ENCODE measurements at regions not wholly inside any gene's neighbourhood (a gene's known extent, or its start where the extent isn't known, plus 50 kb on each side); places are given as distances from the start of the nearest gene placed in this dataset.

- H3K4me3 ChIP-seq (replicated peaks in 1 of 2; ENCODE audit: low read depth in 1 of 2, low read length in 2 of 2) = no peak overlapping the region
- CTCF ChIA-PET = no interaction called here
- DNase-seq (ENCODE audit: low read depth, low spot score) (no peak), ATAC-seq (no peak)
- H3K27me3 ChIP-seq (ENCODE audit: insufficient read depth, low read length) = no peaks in the 10 kb centered on the region
- POLR2A ChIA-PET = no interaction called here
- no peak overlapping the region for H3K9ac ChIP-seq (ENCODE audit: low read length)
- no peak overlapping the region for H3K4me2 ChIP-seq (ENCODE audit: low read length)
- H3K27ac ChIP-seq (ENCODE audit: low read depth, low read length) = no peak overlapping the region
- intact Hi-C loops (cut with micrococcal nuclease) = no loop called here
- no peaks in the 10 kb centered on the region for H3K9me3 ChIP-seq (ENCODE audit: control insufficient read depth in 1 of 2, insufficient read depth in 1 of 2, low read depth in 1 of 2, low read length in 2 of 2)
- H3K79me2 ChIP-seq (ENCODE audit: insufficient read depth, low read length) = no peaks in the 10 kb centered on the region
- peaks cover 14 to 36% of the 10 kb centered on the region in 2 experiments; a peak in 3 of 4 replicates for H3K4me1 ChIP-seq (ENCODE audit: control insufficient read depth in 1 of 2, insufficient read depth in 2 of 2, low read length in 2 of 2)
- H3K9me2 ChIP-seq (ENCODE audit: insufficient read depth) = no peaks in the 10 kb centered on the region
- no TSS peak for BruUV-seq (replicated peaks)
- RAD21 ChIA-PET (ENCODE audit: low non-redundant PET in 1 of 2, low total read pairs in 2 of 2, uncharacterized antibody in 2 of 2, unreplicated experiment in 2 of 2) = no interaction called here
- no peaks in the 10 kb centered on the region for H3K36me3 ChIP-seq (ENCODE audit: control insufficient read depth in 1 of 2, insufficient read depth in 2 of 2, low read length in 2 of 2)
- H2AFZ ChIP-seq (ENCODE audit: low read depth, low read length, poor library complexity, severe bottlenecking) = no peak overlapping the region
- TF ChIP-seq RAD21 (IDR thresholded peaks at IDR 0.05; ENCODE audit: low read depth) (no peak), ZBTB33 (IDR thresholded peaks at IDR 0.05; ENCODE audit: extremely low read depth, insufficient replicate concordance, low read length) (no peak), POLR2A (IDR thresholded peaks at IDR 0.05; ENCODE audit: borderline replicate concordance, extremely low read depth, insufficient read depth, insufficient read length) (no peak), POLR2AphosphoS5 (IDR thresholded peaks at IDR 0.05; ENCODE audit: low read depth, low read length) (no peak), CEBPB (IDR thresholded peaks at IDR 0.05; ENCODE audit: low read depth) (no peak), ZFX (IDR thresholded peaks at IDR 0.05) (no peak)
- H4K20me1 ChIP-seq (ENCODE audit: insufficient read depth) = no peaks in the 10 kb centered on the region
These were observed 234.0 kb upstream of the TBX3 start for GRCh38 chr12:114917953-114918352.

GRCh38 chr12:114917307-114917706 is 233.3 kb upstream of the TBX3 start:
- Histone ChIP-seq H3K9me3 (ENCODE audit: control insufficient read depth in 1 of 2, insufficient read depth in 1 of 2, low read depth in 1 of 2, low read length in 2 of 2) (no peaks in the 10 kb centered on the region), H3K4me2 (ENCODE audit: low read length) (no peak overlapping the region), H3K4me1 (ENCODE audit: control insufficient read depth in 1 of 2, insufficient read depth in 2 of 2, low read length in 2 of 2) (peaks cover 14 to 36% of the 10 kb centered on the region in 2 experiments; a peak in 3 of 4 replicates), H3K9ac (ENCODE audit: low read length) (no peak overlapping the region), H3K9me2 (ENCODE audit: insufficient read depth) (no peaks in the 10 kb centered on the region), H3K27ac (ENCODE audit: low read depth, low read length) (no peak overlapping the region), H3K79me2 (ENCODE audit: insufficient read depth, low read length) (no peaks in the 10 kb centered on the region), H3K27me3 (ENCODE audit: insufficient read depth, low read length) (no peaks in the 10 kb centered on the region), H3K36me3 (ENCODE audit: control insufficient read depth in 1 of 2, insufficient read depth in 2 of 2, low read length in 2 of 2) (no peaks in the 10 kb centered on the region), H3K4me3 (replicated peaks in 1 of 2; ENCODE audit: low read depth in 1 of 2, low read length in 2 of 2) (no peak overlapping the region), H4K20me1 (ENCODE audit: insufficient read depth) (no peaks in the 10 kb centered on the region), H2AFZ (ENCODE audit: low read depth, low read length, poor library complexity, severe bottlenecking) (no peak overlapping the region)
- intact Hi-C loops (cut with micrococcal nuclease) = no loop called here
- ChIA-PET POLR2A (no interaction called here), RAD21 (ENCODE audit: low non-redundant PET in 1 of 2, low total read pairs in 2 of 2, uncharacterized antibody in 2 of 2, unreplicated experiment in 2 of 2) (interaction anchor here in 1 of 2 experiments (0.7 kb wide), 1 partner anchor 284 kb away, joined by 4 read pairs; no protein-coding TSS in a partner anchor), CTCF (no interaction called here)
- TF ChIP-seq TCF7L2 (IDR thresholded peaks at IDR 0.05; ENCODE audit: borderline replicate concordance, extremely low read depth, insufficient read depth, insufficient read length) = no peak
- TF ChIP-seq EZH2phosphoT487 (IDR thresholded peaks at IDR 0.05; ENCODE audit: borderline replicate concordance) = no peak
- TF ChIP-seq JUND (IDR thresholded peaks at IDR 0.05) = no peak
- no peak for TF ChIP-seq CTCF (IDR thresholded peaks at IDR 0.05 in 2 of 3, conservative IDR thresholded peaks at IDR 0.05 in 1 of 3; ENCODE audit: borderline replicate concordance in 1 of 3, insufficient read depth in 1 of 3, low read depth in 2 of 3, low read length in 2 of 3)
- TF ChIP-seq ATF3 (IDR thresholded peaks at IDR 0.05) = no peak
- TF ChIP-seq EZH2 (IDR thresholded peaks at IDR 0.05) = no peak
- no peak for TF ChIP-seq CEBPB (IDR thresholded peaks at IDR 0.05; ENCODE audit: low read depth)
- TF ChIP-seq POLR2A (IDR thresholded peaks at IDR 0.05; ENCODE audit: borderline replicate concordance, extremely low read depth, insufficient read depth, insufficient read length) = no peak
- TF ChIP-seq EGR1 (IDR thresholded peaks at IDR 0.05; ENCODE audit: low read depth) = no peak
- no peak for TF ChIP-seq RAD21 (IDR thresholded peaks at IDR 0.05; ENCODE audit: low read depth)
- TF ChIP-seq SRF (IDR thresholded peaks at IDR 0.05; ENCODE audit: low read depth) = no peak
- TF ChIP-seq ZFX (IDR thresholded peaks at IDR 0.05) = no peak
- TF ChIP-seq MAX (IDR thresholded peaks at IDR 0.05) = no peak
- no peak for TF ChIP-seq SIN3A (IDR thresholded peaks at IDR 0.05; ENCODE audit: low read depth)
- BruUV-seq (replicated peaks) = no TSS peak
- no peak for DNase-seq (ENCODE audit: low read depth, low spot score)
- ATAC-seq = no peak

Measured in HCT116 (cell line).